NCI-H2107 (cell line): ENCODE measurements at regions not wholly inside any gene's neighbourhood (a gene's known extent, or its start where the extent isn't known, plus 50 kb on each side); places are given as distances from the start of the nearest gene placed in this dataset.
"Not testable (repeated sequence)": the region's sequence is repeated elsewhere in the genome, so short reads cannot be mapped to it uniquely, and the experiment has no call there.

Experiments used
- DNase-seq: peaks from one replicate; lab custom pipeline; 2025; lab: John Stamatoyannopoulos, UW

GRCh38 chr2:180291552-180292421 lies 284.7 kb upstream of the CWC22 start:
- DNase-seq, result no peak

GRCh38 chr2:180291060-180291459 lies 284.0 kb upstream of the CWC22 start:
- no peak for DNase-seq

- DNase-seq, result no peak
Observed at GRCh38 chr2:180289627-180290026, 282.5 kb upstream of the CWC22 start.

GRCh38 chr2:180279581-180279980 lies 272.5 kb upstream of the CWC22 start:
- DNase-seq, result no peak

- DNase-seq, result no peak
Observed at GRCh38 chr2:180276733-180277132, 269.6 kb upstream of the CWC22 start.

GRCh38 chr2:180268006-180268405 lies 260.9 kb upstream of the CWC22 start:
- no peak for DNase-seq

GRCh38 chr2:180261976-180262375 lies 254.9 kb upstream of the CWC22 start:
- no peak for DNase-seq

GRCh38 chr2:180258579-180258978 lies 251.5 kb upstream of the CWC22 start:
- DNase-seq, result no peak

GRCh38 chr2:180258041-180258537 lies 251.0 kb upstream of the CWC22 start:
- DNase-seq, result no peak

- DNase-seq, result no peak
Observed at GRCh38 chr2:180257247-180257646, 250.2 kb upstream of the CWC22 start.

GRCh38 chr2:180255981-180256380 lies 248.9 kb upstream of the CWC22 start:
- DNase-seq, result no peak

GRCh38 chr2:180254872-180255271 lies 247.8 kb upstream of the CWC22 start:
- DNase-seq, result no peak

- no peak for DNase-seq
Observed at GRCh38 chr2:180247658-180248057, 240.6 kb upstream of the CWC22 start.

GRCh38 chr2:180246268-180246667 lies 239.2 kb upstream of the CWC22 start:
- DNase-seq, result no peak

GRCh38 chr2:180240774-180241173 lies 233.7 kb upstream of the CWC22 start:
- DNase-seq, result no peak

- no peak for DNase-seq
Observed at GRCh38 chr2:180238729-180239128, 231.6 kb upstream of the CWC22 start.

GRCh38 chr2:180236061-180236460 lies 229.0 kb upstream of the CWC22 start:
- not testable (repeated sequence) for DNase-seq

- not testable (repeated sequence) for DNase-seq
Observed at GRCh38 chr2:180235506-180235905, 228.4 kb upstream of the CWC22 start.

GRCh38 chr2:180234991-180235390 lies 227.9 kb upstream of the CWC22 start:
- DNase-seq, result not testable (repeated sequence)

- no peak for DNase-seq
Observed at GRCh38 chr2:180231015-180231414, 223.9 kb upstream of the CWC22 start.

- no peak for DNase-seq
Observed at GRCh38 chr2:180227461-180227860, 220.4 kb upstream of the CWC22 start.

GRCh38 chr2:180225118-180225517 lies 218.0 kb upstream of the CWC22 start:
- no peak for DNase-seq

- no peak for DNase-seq
Observed at GRCh38 chr2:180222644-180223043, 215.5 kb upstream of the CWC22 start.

- no peak for DNase-seq
Observed at GRCh38 chr2:180219491-180219890, 212.4 kb upstream of the CWC22 start.
